Esophagus squamous epithelium (tissue), 5 donors: ENCODE measurements at regions not wholly inside any gene's neighbourhood (a gene's known extent, or its start where the extent isn't known, plus 50 kb on each side); places are given as distances from the start of the nearest gene placed in this dataset.

Source experiments
- DNase-seq: peaks from one replicate; lab custom pipeline; 2025; lab: John Stamatoyannopoulos, UW
- H3K27ac ChIP-seq, 4 donors: fragments of 200-600 bp; sonication (generic); one replicate each; pipeline ENCODE4 v1.5.1; 2016 to 2019; ENCODE audit warnings: mild to moderate bottlenecking in 1 of 4
- H3K27me3 ChIP-seq, 4 donors: fragments of 200-600 bp; sonication (generic); 1 replicate in 3 of 4; 2 replicates in 1 of 4; pipeline versions ENCODE4 v1.5.1 to v1.6.0; 2017 to 2021; ENCODE audit warnings: antibody characterized with exemption in 1 of 4
- H3K36me3 ChIP-seq, 3 donors: fragments of 200-600 bp; sonication (generic); one replicate each; pipeline ENCODE4 v1.5.1; 2016 to 2019
- H3K4me1 ChIP-seq, 3 donors: fragments of 200-600 bp; sonication (generic); one replicate each; pipeline ENCODE4 v1.5.1; 2017 to 2019
- H3K4me3 ChIP-seq, 4 donors: fragments of 200-600 bp; sonication (generic); 1 replicate in 3 of 4; 2 replicates in 1 of 4; pipeline ENCODE4 v1.5.1; 2016 to 2019; ENCODE audit warnings: mild to moderate bottlenecking in 2 of 4, moderate library complexity in 1 of 4
- H3K9me3 ChIP-seq, 3 donors: fragments of 200-600 bp; sonication (generic); one replicate each; pipeline ENCODE4 v1.5.1; 2016 to 2019
- CTCF ChIP-seq, 6 experiments: fragments of 450-650 bp in 4 of 6; fragments of 200-600 bp in 2 of 6; sonication (generic) in 2 of 6; IDR thresholded peaks; one replicate each; pipeline ENCODE4 v1.5.1; 2016 to 2019; ENCODE audit warnings: antibody characterized with exemption in 6 of 6, mild to moderate bottlenecking in 4 of 6, moderate library complexity in 4 of 6
- POLR2A ChIP-seq, 4 donors: fragments of 450-650 bp; IDR thresholded peaks; one replicate each; pipeline ENCODE4 v1.6.1; 2017; ENCODE audit warnings: antibody characterized with exemption in 4 of 4, mild to moderate bottlenecking in 4 of 4, moderate library complexity in 3 of 4
- WGBS, 2 donors: methylation state at CpG; one replicate each; pipeline ENCODE4 v1.1.5; 2018; 5-methylcytosine and 5-hydroxymethylcytosine counted together
- intact Hi-C: fragments of 100-400 bp; cut with DNase I; formaldehyde crosslinking; loops from one replicate; pipeline ENCODE4 v1.15.0; 2022
- donor health status: DM: yes; HTN: yes; CAD: no.

- WGBS, 2 donors: 58 to 60% methylated on average over 6 of the region's 6 CpGs
- intact Hi-C loops: no loop called here
- Histone ChIP-seq H3K9me3 (no peaks in the 10 kb centered on the region), H3K36me3 (no peaks in the 10 kb centered on the region), H3K27ac (no peak overlapping the region), H3K4me1 (no peaks in the 10 kb centered on the region), H3K4me3 (no peak overlapping the region), H3K27me3 (no peaks in the 10 kb centered on the region)
- TF ChIP-seq CTCF (IDR thresholded peaks at IDR 0.05): no peak
- TF ChIP-seq POLR2A (IDR thresholded peaks at IDR 0.05): no peak
- DNase-seq: no peak
Observed at GRCh38 chr6:87772597-87773530, 70.8 kb upstream of the AKIRIN2 start.

GRCh38 chr6:87767478-87767877 is 65.4 kb upstream of the AKIRIN2 start:
- intact Hi-C loops: no loop called here
- DNase-seq: no peak
- no peaks in the 10 kb centered on the region for H3K36me3 ChIP-seq
- WGBS, 2 donors: 83 to 88% methylated on average over 10 of the region's 10 CpGs
- H3K4me1 ChIP-seq: no peaks in the 10 kb centered on the region
- no peaks in the 10 kb centered on the region for H3K27me3 ChIP-seq
- H3K27ac ChIP-seq: no peak overlapping the region
- no peaks in the 10 kb centered on the region for H3K9me3 ChIP-seq
- H3K4me3 ChIP-seq: no peak overlapping the region
- no peak for TF ChIP-seq CTCF (IDR thresholded peaks at IDR 0.05)
- TF ChIP-seq POLR2A (IDR thresholded peaks at IDR 0.05): no peak

- WGBS, 2 donors: 66 to 84% methylated on average over 2 of the region's 2 CpGs
- Histone ChIP-seq H3K9me3 (no peaks in the 10 kb centered on the region), H3K4me3 (no peak overlapping the region), H3K27me3 (no peaks in the 10 kb centered on the region), H3K27ac (no peak overlapping the region), H3K36me3 (no peaks in the 10 kb centered on the region), H3K4me1 (no peaks in the 10 kb centered on the region)
- intact Hi-C loops: no loop called here
- DNase-seq: no peak
- no peak for TF ChIP-seq CTCF (IDR thresholded peaks at IDR 0.05)
- no peak for TF ChIP-seq POLR2A (IDR thresholded peaks at IDR 0.05)
Observed at GRCh38 chr6:87766211-87766610, 64.2 kb upstream of the AKIRIN2 start.

- DNase-seq: no peak
- intact Hi-C loops: no loop called here
Observed at GRCh38 chr6:87763901-87764300, 61.9 kb upstream of the AKIRIN2 start.

More at GRCh38 chr6:87763901-87764300, 61.9 kb upstream of the AKIRIN2 start:
- H3K4me1 ChIP-seq: no peaks in the 10 kb centered on the region
- no peak overlapping the region for H3K4me3 ChIP-seq
- TF ChIP-seq POLR2A (IDR thresholded peaks at IDR 0.05) (no peak), CTCF (IDR thresholded peaks at IDR 0.05) (no peak)
- H3K36me3 ChIP-seq: no peaks in the 10 kb centered on the region
- WGBS, 2 donors: 51 to 66% methylated on average over 4 of the region's 4 CpGs
- no peaks in the 10 kb centered on the region for H3K27me3 ChIP-seq
- no peak overlapping the region for H3K27ac ChIP-seq
- no peaks in the 10 kb centered on the region for H3K9me3 ChIP-seq
